ENCODE measurements at regions not wholly inside any gene's neighbourhood (a gene's known extent, or its start where the extent isn't known, plus 50 kb on each side); places are given as distances from the start of the nearest gene placed in this dataset.

DNA sequence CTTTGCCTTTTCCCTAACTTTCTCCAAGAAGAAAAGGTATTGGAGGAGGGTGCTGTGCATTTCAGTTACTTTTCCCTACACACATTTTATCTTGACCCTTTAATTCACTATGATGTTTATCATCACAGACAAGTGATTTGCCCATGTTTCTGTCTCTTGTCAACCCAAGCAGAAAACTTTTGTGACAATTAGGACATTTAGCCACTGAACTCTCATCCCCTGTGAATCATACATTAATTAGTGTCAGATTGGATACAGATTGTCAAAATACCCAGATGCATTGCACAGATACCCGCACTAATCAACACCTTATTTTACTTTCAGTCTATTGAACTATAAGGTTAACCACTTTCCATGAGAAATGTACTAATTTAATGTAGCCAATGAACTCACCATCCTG lies 912.9 kb downstream of the SORCS1 start:
- Histone ChIP-seq H3K36me3 (no peaks in the 10 kb centered on the region), H3K4me1 (no peaks in the 10 kb centered on the region), H3K27me3 (no peaks in the 10 kb centered on the region), H3K27ac (no peak overlapping the region), H3K4me3 (no peak overlapping the region), H3K9me3 (no peaks in the 10 kb centered on the region)
- no peak for DNase-seq (ENCODE audit: low spot score)
- TF ChIP-seq, protein P1, sequence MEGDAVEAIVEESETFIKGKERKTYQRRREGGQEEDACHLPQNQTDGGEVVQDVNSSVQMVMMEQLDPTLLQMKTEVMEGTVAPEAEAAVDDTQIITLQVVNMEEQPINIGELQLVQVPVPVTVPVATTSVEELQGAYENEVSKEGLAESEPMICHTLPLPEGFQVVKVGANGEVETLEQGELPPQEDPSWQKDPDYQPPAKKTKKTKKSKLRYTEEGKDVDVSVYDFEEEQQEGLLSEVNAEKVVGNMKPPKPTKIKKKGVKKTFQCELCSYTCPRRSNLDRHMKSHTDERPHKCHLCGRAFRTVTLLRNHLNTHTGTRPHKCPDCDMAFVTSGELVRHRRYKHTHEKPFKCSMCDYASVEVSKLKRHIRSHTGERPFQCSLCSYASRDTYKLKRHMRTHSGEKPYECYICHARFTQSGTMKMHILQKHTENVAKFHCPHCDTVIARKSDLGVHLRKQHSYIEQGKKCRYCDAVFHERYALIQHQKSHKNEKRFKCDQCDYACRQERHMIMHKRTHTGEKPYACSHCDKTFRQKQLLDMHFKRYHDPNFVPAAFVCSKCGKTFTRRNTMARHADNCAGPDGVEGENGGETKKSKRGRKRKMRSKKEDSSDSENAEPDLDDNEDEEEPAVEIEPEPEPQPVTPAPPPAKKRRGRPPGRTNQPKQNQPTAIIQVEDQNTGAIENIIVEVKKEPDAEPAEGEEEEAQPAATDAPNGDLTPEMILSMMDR (IDR thresholded peaks at IDR 0.05) = no peak

DNA sequence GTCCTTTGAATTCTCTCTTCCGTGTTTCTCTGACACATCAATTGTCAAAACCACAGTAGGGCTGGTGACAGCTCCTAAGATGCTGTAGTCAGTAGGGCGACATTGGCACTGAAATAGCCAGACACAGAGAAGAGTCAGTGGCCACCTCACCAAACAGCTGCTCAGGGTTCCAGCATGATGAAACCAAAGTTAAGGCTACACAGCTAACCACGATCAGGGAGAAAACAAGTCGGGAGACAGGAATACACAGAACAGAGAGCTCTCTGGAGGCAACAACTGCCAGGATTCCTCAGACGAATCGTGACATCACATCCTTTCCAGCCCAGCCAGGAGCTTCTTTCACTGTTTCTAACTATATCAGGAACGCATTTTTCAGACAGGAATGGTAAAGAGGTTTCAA lies 922.2 kb downstream of the SORCS1 start:
- Histone ChIP-seq H3K27me3 (no peaks in the 10 kb centered on the region), H3K9me3 (no peaks in the 10 kb centered on the region), H3K4me3 (no peak overlapping the region), H3K27ac (no peak overlapping the region), H3K4me1 (no peaks in the 10 kb centered on the region), H3K36me3 (no peaks in the 10 kb centered on the region)
- DNase-seq (ENCODE audit: low spot score) = no peak
- TF ChIP-seq, protein P1 (IDR thresholded peaks at IDR 0.05) = no peak

DNA sequence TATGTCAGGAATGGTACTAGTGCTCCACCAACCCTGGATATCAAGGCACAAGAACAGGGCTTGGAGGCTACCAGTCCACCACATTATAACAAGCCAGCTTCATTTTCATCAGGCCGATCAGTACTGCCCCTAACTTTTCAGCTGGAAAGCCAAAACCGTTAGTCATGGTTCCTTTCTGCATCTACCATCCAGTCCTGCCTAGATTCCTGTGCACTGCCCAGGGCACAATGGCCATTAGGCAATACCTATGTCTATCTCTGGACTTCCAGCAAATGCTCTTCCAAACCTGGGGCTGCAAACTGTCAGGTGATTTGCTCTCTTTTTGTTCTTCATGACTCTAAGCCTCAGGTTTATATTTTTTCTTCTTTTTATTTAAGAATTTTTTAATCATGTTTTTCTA lies 937.7 kb downstream of the SORCS1 start:
- no peaks in the 10 kb centered on the region for H3K27me3 ChIP-seq
- TF ChIP-seq, protein P1 (IDR thresholded peaks at IDR 0.05) = no peak
- H3K27ac ChIP-seq = no peak overlapping the region
- H3K4me3 ChIP-seq = no peak overlapping the region
- no peak for DNase-seq (ENCODE audit: low spot score)
- H3K4me1 ChIP-seq = no peaks in the 10 kb centered on the region
- no peaks in the 10 kb centered on the region for H3K9me3 ChIP-seq
- no peaks in the 10 kb centered on the region for H3K36me3 ChIP-seq

DNA sequence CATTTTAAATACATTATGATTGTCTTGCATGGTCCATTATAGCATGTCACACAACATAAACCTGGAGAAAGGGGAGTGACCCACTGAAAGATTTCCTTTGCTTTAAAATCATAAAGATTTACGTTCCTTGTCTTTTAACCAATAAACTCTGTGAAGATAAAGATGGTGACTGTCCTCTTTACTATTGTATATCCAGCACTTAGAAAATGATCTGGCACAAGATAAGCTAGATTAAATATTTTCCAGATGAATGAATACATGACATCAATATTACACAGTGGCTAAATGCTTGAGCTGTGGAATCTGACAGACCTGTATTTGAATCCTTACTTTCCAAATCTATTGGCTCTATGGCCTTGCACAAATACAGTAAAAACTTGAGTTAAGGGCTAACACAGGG lies 938.4 kb downstream of the SORCS1 start:
- Histone ChIP-seq H3K4me3 (no peak overlapping the region), H3K4me1 (no peaks in the 10 kb centered on the region), H3K27ac (no peak overlapping the region), H3K36me3 (no peaks in the 10 kb centered on the region), H3K9me3 (no peaks in the 10 kb centered on the region), H3K27me3 (no peaks in the 10 kb centered on the region)
- TF ChIP-seq, protein P1 (IDR thresholded peaks at IDR 0.05) = no peak
- DNase-seq (ENCODE audit: low spot score) = no peak

DNA sequence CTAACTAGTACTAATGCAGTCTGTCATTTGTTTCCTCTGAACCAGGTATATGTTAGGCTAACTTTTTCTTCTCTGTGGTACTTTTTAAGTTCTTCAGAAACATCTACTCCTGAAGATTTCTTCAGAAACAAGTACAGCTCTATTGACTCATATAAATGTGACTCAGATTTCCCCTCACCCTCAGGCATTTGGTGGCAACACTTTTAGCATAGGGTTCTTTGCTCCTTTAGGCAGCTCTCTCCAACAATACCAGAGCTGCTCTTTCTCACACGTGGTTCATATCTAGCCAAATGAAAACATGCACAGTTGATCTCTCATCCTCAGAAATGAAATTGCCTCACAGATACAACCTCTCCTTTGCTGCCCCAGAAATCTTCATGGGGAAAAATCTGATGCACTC lies 939.8 kb downstream of the SORCS1 start:
- H3K27ac ChIP-seq = no peak overlapping the region
- H3K4me1 ChIP-seq = no peaks in the 10 kb centered on the region
- TF ChIP-seq, protein P1 (IDR thresholded peaks at IDR 0.05) = no peak
- H3K4me3 ChIP-seq = no peak overlapping the region
- no peak for DNase-seq (ENCODE audit: low spot score)
- H3K9me3 ChIP-seq = no peaks in the 10 kb centered on the region
- no peaks in the 10 kb centered on the region for H3K27me3 ChIP-seq
- no peaks in the 10 kb centered on the region for H3K36me3 ChIP-seq

DNA sequence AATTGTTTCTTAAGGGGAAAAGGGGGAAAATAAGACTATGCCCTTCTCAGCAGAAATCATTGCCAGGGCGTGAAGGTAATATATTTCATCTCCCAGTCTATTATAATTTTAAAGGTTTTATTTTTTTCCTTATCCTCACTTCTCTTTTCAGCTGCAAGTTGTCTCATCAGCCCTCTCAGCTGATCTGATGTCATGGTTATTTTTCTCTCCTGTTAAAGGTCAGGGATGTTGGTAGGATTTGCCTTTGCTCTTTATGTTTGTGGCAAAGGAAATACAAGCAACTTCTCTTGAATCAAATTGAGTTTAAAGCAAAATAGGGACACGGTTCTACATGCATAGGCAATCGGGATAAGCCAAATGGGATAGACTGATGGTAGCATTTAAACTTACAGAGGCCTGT lies 946.9 kb downstream of the SORCS1 start:
- H3K9me3 ChIP-seq = no peaks in the 10 kb centered on the region
- no peaks in the 10 kb centered on the region for H3K36me3 ChIP-seq
- no peak for DNase-seq (ENCODE audit: low spot score)
- H3K4me3 ChIP-seq = no peak overlapping the region
- peaks cover 0 to 6% of the 10 kb centered on the region in 2 donors for H3K4me1 ChIP-seq
- TF ChIP-seq, protein P1 (IDR thresholded peaks at IDR 0.05) = no peak
- H3K27me3 ChIP-seq = no peaks in the 10 kb centered on the region
- peak overlapping the region; percentile 34 to 41 for H3K27ac ChIP-seq

Data from right atrium auricular region (tissue), 2 donors.